ENCODE measurements at regions not wholly inside any gene's neighbourhood (a gene's known extent, or its start where the extent isn't known, plus 50 kb on each side); places are given as distances from the start of the nearest gene placed in this dataset.

DNA sequence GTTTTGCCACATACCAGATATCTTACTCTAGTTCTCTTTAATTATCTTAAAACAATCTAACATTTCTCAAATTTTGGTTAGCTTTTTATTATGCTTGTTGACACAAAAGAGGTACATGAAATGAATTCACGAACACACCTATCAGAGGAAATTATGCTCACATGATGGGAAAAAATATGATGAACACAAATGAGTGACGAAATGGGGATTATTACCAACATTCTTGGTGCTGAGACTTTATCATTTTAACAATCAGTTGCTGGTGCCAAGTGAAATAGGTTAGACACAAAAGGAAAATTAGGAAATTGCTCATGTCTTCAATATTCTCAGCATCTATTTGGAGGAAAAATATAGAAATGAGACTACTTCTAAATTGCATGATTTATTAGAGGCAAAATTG, 944.7 kb upstream of the NRXN1 start:
- Histone ChIP-seq H3K9me1 (ENCODE audit: control insufficient read depth, extremely low read depth, insufficient read depth, low read length) (no peaks in the 10 kb centered on the region), H4K20me1 (ENCODE audit: control insufficient read depth, extremely low read depth, insufficient read depth, low read length) (no peaks in the 10 kb centered on the region), H3K36me3 (ENCODE audit: control insufficient read depth in 2 of 2, extremely low read depth in 1 of 2, insufficient read depth in 2 of 2, low read length in 2 of 2) (no peaks in the 10 kb centered on the region), H3K4me2 (ENCODE audit: control insufficient read depth, extremely low read depth, insufficient read depth, low read depth, low read length) (no peak overlapping the region), H3K79me2 (ENCODE audit: control insufficient read depth, insufficient read depth, low read length) (no peaks in the 10 kb centered on the region), H3K4me3 (ENCODE audit: control insufficient read depth in 2 of 3, extremely low read depth in 1 of 3, insufficient read depth in 2 of 3, low read depth in 1 of 3, low read length in 3 of 3) (no peak overlapping the region), H2AFZ (ENCODE audit: control insufficient read depth, low read length) (no peak overlapping the region), H3K9me3 (ENCODE audit: control insufficient read depth, low read depth, low read length) (no peaks in the 10 kb centered on the region), H3K27ac (ENCODE audit: control insufficient read depth, insufficient read depth, low read length) (no peak overlapping the region), H3K9ac (ENCODE audit: control insufficient read depth, extremely low read depth, insufficient read depth, low read length) (no peak overlapping the region), H3K4me1 (ENCODE audit: control insufficient read depth, extremely low read depth, insufficient read depth, low read length) (no peaks in the 10 kb centered on the region), H3K27me3 (ENCODE audit: control insufficient read depth, extremely low read depth, insufficient read depth, low read length) (no peaks in the 10 kb centered on the region)
- TF ChIP-seq EZH2 (IDR thresholded peaks at IDR 0.05; ENCODE audit: low read length), result no peak
- TF ChIP-seq, protein P1, sequence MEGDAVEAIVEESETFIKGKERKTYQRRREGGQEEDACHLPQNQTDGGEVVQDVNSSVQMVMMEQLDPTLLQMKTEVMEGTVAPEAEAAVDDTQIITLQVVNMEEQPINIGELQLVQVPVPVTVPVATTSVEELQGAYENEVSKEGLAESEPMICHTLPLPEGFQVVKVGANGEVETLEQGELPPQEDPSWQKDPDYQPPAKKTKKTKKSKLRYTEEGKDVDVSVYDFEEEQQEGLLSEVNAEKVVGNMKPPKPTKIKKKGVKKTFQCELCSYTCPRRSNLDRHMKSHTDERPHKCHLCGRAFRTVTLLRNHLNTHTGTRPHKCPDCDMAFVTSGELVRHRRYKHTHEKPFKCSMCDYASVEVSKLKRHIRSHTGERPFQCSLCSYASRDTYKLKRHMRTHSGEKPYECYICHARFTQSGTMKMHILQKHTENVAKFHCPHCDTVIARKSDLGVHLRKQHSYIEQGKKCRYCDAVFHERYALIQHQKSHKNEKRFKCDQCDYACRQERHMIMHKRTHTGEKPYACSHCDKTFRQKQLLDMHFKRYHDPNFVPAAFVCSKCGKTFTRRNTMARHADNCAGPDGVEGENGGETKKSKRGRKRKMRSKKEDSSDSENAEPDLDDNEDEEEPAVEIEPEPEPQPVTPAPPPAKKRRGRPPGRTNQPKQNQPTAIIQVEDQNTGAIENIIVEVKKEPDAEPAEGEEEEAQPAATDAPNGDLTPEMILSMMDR (optimal IDR thresholded peaks at IDR 0.05 in 1 of 3, IDR thresholded peaks at IDR 0.05 in 1 of 3, conservative IDR thresholded peaks at IDR 0.05 in 1 of 3; ENCODE audit: extremely low read depth in 1 of 3, insufficient read depth in 2 of 3, low read length in 3 of 3), result no peak
- dilution Hi-C loops (cut with MboI; ENCODE audit: extremely low pct_ligation_motif_present, low sequenced_read_pairs), result no loop called here
- FAIRE-seq, result no peak
- DNase-seq (ENCODE audit: low read depth, low spot score), result no peak

DNA sequence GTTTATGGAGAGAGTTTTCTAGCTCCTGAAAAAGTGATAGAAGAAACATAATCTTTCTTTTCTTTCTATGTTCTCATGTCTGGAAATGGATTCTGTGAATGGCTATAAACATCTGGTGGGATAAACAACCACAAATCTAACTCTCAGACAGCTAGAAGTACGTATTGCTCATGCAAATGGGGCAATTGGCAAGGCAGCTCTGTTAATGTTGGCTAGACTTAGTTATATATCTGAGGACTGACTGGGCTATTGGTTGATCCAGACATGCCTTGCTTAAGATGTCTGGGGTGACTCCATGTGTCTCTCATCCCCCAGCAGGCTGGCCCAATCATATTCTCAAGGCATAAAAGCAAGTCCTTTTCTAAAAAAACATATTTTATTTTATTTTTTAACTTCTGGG, 939.2 kb upstream of the NRXN1 start:
- no peak overlapping the region for H3K4me2 ChIP-seq (ENCODE audit: control insufficient read depth, extremely low read depth, insufficient read depth, low read depth, low read length)
- H3K9ac ChIP-seq (ENCODE audit: control insufficient read depth, extremely low read depth, insufficient read depth, low read length), result no peak overlapping the region
- FAIRE-seq (no peak), DNase-seq (ENCODE audit: low read depth, low spot score) (no peak)
- no peaks in the 10 kb centered on the region for H3K27me3 ChIP-seq (ENCODE audit: control insufficient read depth, extremely low read depth, insufficient read depth, low read length)
- H3K9me3 ChIP-seq (ENCODE audit: control insufficient read depth, low read depth, low read length), result no peaks in the 10 kb centered on the region
- H3K4me1 ChIP-seq (ENCODE audit: control insufficient read depth, extremely low read depth, insufficient read depth, low read length), result no peaks in the 10 kb centered on the region
- no peaks in the 10 kb centered on the region for H3K36me3 ChIP-seq (ENCODE audit: control insufficient read depth in 2 of 2, extremely low read depth in 1 of 2, insufficient read depth in 2 of 2, low read length in 2 of 2)
- no peak overlapping the region for H2AFZ ChIP-seq (ENCODE audit: control insufficient read depth, low read length)
- H3K27ac ChIP-seq (ENCODE audit: control insufficient read depth, insufficient read depth, low read length), result no peak overlapping the region
- TF ChIP-seq, protein P1 (optimal IDR thresholded peaks at IDR 0.05 in 1 of 3, IDR thresholded peaks at IDR 0.05 in 1 of 3, conservative IDR thresholded peaks at IDR 0.05 in 1 of 3; ENCODE audit: extremely low read depth in 1 of 3, insufficient read depth in 2 of 3, low read length in 3 of 3), result no peak
- TF ChIP-seq EZH2 (IDR thresholded peaks at IDR 0.05; ENCODE audit: low read length), result no peak
- no peak overlapping the region for H3K4me3 ChIP-seq (ENCODE audit: control insufficient read depth in 2 of 3, extremely low read depth in 1 of 3, insufficient read depth in 2 of 3, low read depth in 1 of 3, low read length in 3 of 3)
- dilution Hi-C loops (cut with MboI; ENCODE audit: extremely low pct_ligation_motif_present, low sequenced_read_pairs), result no loop called here
- H3K9me1 ChIP-seq (ENCODE audit: control insufficient read depth, extremely low read depth, insufficient read depth, low read length), result no peaks in the 10 kb centered on the region
- H3K79me2 ChIP-seq (ENCODE audit: control insufficient read depth, insufficient read depth, low read length), result no peaks in the 10 kb centered on the region
- H4K20me1 ChIP-seq (ENCODE audit: control insufficient read depth, extremely low read depth, insufficient read depth, low read length), result no peaks in the 10 kb centered on the region
